ENCODE measurements at regions not wholly inside any gene's neighbourhood (a gene's known extent, or its start where the extent isn't known, plus 50 kb on each side); places are given as distances from the start of the nearest gene placed in this dataset.

DNA sequence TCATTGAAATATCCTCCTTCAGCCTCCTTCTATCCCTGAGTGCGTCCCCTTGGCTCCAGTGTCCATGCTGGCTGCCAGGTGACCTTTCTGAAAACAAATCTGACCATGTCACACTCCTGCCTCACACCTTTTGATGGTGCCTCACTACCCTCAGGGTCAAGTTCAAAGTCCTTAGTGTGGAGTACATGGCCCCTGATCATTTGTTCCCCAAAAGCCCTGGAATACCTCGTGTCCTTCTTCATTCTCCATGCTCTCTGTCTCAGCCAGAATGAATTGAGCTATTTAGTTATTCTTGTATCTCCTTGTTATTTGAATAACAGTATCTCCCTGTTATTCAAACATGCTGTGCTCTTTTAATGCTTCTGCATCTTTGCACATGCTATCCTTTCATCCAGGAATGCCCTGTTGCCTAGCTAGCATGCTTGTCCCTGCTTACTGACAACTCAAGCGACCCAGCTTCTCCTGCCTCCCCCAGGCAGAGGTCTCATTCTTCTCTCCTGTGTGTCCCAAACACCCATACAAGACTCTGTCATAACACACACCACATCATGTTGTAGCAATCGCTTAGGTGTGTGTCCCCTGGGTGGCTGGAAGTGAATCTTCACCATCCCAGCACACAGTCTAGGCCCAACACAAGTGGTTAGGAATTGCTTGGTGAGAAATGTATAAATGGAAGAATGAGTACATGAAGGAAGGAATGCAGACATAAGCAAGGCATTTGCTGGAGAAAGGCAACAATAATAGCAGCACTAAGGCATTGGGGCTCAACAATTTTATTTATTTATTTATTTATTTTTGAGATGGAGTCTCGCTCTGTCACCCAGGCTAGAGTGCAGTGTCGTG lies 144.0 kb downstream of the DDX1 start:
- DNase-seq: no peak

DNA sequence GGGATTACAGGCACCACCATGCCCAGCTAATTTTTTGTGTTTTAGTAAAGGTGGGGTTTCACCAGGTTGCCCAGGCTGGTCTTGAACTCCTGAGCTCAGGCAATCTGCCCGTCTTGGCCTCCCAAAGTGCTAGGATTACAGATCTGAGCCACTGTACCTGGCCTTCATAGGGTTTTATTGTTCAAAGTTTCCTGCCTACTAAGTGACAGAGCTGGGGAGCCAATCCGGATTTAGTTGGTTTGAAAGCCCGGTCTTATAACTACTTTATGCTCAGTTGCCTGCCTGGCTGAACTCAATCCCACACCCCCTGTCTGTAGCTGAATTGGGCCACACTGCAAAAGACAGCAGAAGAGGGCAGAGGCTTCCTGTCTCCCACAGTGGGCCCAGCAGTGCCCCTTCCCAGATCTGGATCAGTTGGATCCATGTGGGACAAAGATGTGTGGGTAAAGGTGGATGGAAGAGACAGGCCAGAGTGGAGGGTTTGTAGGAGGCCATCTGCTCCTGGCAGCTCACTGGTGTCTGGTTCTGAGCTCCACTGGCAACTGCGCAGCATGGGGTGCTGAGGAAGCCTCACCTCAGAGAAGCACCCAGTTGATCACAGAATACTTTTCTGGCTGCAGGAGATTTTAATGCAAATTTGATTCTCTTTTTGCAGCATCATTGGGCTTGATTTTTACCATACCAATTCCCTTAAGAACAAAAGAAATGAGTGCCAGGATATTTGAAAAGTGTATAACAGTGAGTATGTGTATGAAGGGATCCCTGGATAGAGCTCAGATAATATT lies 144.9 kb downstream of the DDX1 start:
- no peak for DNase-seq

DNA sequence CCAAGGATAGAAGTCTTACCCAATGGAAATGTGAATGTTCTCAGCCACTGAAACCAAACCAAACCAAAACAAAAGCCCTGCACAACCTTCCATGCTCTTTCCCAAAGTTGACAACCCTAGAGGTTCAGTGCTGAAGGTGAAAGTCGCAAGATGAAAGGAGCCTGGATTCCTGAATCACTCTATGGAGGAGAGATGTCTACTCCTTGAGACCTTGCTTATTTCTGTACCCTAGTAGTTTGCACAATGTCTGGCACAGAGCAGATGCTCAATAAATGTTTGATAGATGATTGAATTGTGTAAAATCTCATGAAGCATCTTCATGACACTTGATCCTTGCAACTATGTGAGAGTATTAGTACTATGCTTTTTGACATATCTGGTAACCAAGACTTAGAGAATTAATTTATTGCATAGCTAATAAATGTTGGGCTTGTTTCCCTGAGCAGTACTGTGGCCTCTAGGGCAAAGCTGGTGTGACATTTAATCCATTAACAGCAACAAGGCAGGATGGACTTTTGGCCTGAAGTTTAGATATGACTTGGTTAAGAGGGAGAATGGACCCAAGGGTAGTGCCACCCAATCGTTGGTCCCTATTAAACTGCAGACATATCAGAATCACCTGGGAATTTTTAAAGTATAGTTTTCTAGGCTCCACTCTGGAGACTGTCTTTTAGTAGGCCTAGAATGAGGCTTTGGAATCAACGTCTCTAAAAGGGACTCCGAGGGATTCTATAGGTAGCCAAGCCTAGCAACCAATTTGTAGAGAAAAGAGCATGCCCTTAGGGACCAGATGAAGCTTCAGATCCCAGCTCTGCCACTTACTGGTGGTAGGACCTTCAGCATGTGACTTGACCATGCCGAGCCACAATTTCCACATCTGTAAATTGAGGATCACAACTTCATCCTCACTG lies 145.9 kb downstream of the DDX1 start:
- DNase-seq: no peak

DNA sequence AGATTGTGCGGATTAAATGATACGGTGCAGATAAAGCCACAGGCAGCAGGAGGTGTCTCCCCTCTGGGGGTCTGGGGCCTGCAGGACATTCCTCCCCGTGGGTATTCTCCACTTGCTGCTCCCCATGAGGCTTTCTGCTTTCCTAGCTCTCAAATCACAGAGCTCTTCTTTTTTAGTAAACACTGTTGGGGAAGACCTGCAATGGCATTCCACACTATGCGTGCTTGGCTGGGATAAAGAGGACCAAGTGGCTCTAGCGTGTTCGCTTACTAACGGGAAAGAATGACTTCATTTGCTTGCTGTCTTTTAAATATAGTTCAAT lies 146.5 kb downstream of the DDX1 start:
- no peak for DNase-seq

DNA sequence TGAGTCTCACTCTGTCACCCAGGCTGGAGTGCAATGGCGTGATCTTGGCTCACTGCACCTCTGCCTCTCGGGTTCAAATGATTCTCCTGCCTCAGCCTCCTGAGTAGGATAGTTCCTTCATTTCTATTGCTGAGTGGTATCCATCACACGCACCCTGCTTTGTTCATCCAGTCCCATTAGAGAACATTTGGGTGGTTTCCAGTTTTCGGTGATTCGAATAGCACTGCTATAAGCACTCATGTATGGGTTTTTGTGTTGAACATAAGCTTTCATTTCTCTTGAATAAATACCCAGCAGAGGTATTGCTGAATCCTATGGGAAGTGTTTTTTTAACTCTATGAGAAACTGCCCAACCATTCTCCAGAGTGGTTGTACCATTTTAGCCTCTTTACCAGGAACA lies 147.3 kb downstream of the DDX1 start:
- DNase-seq: no peak

DNA sequence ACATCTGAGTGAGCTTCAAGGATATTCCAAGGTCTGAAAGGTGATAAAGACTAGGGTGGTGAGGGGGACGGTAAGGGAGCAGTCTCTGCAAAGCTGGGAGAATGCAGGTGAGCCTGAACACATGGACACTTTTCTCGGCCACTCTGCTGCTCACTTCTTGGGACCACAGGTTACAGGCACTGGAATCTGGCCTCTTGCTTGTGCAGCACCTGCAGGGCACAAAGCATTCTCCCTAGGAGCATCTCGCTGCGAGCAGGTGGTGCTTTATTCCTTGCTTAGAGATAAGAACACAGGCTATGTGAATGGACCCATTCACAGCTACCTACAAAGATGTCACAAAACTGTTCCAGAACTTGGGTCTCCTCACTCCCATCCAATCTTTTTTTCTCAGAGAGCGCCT lies 153.2 kb downstream of the DDX1 start:
- no peak for DNase-seq

DNA sequence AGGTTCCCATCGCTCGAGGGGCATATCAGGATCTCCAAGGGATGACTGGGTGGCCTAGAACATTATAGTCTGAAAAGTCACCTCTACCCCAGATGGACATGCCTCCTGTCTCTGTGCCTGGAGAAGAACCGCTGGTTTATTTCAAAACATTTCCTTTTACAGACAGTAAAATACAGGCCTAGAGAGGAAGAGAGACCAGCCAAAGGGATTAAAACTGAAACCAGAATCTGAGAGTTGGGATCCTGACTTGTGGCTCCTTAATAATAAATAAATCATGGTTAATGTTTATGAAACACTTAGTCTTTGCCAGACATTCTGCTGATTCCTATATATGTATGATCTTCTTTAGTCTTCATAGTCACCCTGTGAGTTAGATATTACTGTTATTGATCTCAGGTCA lies 153.7 kb downstream of the DDX1 start:
- no peak for DNase-seq

DNA sequence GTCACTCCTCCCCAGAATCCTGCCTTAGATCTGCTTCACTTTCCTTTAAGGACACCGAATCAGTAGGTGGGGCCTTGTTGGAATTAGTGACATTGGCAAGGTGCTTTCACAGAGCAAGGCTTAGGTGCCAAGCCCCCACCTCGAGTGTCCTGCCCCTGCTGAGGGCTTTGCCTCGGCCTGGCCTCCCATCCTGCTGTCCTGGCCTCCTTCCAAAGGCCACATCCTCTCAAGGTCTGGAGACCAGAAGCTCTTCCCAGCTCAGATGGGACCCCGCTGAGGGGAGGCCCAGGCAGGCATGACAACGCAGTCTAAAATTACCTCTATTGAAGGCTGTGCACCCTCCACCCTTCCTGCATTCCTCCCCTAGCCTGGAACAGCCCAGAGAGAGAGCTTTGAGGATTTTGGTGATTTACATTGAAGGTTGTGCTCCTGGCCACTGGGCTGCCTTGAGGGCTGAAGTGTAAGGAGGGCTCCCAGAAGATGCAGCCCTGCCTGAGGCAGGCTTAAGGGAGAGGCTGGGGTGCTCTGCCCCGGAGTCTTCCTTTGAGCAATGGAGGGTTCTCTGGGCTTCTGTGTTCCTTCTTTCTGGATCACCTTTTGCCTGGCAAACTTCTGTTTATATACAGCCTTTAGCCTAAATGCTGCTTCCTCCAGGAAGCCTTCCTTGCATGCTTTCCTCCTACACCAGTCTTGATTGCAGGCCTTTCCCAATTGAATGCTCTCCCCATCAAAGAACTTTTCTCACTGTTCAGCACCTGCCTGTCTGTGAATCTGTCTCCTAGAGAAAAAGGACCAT lies 154.4 kb downstream of the DDX1 start:
- DNase-seq: no peak

DNA sequence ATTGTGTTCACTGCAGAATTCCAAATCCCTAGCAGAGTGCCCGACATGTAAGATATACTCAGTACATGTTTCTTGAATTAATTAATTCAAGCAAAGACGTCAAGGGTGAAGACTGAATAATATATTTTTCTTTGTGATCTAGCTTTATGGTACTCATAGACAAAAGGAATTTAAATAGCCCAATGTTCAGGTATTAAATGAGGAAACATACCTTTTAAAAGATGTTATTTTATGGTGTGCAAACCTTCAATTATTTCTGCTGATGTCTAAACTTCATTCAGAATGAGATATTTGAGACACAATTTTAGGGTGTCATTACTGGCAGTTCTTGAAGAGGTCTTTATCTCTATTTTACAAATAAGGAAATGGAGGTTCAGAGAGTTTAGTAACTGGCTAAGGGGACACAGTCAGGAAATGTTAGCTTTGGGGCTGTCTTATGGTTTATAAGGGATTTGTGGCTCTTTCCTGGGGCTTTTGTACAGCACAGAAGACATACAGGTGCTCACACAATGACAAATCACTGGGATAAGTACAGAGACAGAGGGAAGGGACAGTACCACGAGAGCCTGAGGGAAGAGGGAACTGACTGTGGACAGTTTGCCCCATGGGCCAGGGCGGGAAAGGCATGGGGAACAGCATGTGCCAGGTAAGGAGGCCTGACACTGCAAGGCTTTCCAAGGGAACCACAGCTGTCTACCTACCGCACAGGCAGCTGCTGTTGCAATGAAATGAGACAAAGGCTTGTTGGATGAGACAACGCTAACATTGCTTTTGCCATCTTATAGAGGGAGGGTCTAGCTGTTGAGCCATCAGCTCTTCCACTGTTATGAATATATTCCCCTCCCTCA lies 155.3 kb downstream of the DDX1 start:
- no peak for DNase-seq

DNA sequence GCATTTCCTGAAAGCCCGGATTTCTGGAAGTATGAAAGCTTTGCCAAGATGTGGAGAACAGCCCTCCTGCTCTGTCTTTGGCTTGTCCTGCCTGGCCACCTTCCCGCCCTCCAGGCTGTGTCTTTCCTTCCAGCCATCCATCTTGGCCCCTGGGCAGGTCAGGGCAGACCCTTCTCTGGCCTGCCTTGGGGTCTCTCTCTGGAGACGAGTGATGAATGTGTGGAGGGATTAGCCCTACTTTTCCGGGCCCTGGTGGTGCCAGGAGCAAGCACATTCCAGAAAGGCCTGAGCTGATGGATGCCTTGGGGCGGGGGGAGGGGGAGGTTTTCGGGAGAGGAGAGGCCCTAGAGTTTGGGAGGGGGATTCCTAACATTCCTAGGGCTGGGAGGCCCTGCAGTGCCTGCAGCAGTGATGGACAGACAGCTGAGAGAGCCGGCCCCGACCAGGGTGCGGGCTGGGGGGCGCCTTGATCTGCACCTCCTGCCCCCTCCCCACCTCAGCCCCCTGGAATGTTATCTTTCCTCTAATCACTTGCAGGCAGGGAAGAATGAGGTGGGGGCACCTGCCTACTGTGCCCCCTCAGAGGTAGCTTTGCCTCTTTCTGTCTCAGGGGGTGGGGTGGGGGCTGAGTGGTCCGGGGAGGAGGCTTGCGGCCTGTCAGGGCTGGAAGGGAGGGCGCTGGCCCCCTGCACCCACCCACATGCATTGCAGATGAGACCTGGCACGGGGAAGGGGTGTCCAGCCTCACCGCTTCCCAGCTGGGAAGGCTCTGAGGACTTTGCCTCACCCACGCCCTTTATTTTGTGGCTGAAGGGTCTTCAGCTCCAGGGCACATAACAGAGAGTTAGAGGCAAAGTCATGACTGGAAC lies 156.2 kb downstream of the DDX1 start:
- DNase-seq: no peak

DNA sequence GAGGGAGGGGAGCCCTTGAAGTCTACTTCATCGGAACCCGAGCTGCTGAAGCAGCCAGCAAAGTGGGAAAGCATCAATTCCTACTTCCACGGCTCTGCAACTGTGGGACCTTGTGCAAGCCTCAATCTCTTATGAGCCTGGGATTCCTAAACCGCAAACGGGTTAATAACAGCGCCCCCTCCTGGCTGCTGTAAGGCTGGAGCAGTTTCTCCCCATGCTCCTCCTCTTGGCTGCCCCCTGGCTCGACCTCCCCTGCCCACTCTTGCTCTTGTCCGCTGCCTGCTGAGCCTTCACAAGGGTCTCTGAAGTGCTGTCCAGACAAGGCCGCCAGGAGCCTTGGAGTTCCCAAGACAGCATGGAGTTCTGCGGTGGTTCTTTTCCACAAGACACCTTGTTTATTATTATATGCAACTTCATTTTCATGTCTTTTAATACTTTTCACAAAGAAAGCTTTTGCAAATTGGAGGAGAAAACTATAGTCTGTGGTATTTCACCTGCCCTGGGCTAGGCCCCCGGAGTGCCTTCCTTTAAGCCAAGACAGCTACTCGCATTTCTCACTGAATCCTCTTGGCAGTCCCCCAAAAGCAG lies 157.2 kb downstream of the DDX1 start:
- peak; percentile 40 for DNase-seq

DNA sequence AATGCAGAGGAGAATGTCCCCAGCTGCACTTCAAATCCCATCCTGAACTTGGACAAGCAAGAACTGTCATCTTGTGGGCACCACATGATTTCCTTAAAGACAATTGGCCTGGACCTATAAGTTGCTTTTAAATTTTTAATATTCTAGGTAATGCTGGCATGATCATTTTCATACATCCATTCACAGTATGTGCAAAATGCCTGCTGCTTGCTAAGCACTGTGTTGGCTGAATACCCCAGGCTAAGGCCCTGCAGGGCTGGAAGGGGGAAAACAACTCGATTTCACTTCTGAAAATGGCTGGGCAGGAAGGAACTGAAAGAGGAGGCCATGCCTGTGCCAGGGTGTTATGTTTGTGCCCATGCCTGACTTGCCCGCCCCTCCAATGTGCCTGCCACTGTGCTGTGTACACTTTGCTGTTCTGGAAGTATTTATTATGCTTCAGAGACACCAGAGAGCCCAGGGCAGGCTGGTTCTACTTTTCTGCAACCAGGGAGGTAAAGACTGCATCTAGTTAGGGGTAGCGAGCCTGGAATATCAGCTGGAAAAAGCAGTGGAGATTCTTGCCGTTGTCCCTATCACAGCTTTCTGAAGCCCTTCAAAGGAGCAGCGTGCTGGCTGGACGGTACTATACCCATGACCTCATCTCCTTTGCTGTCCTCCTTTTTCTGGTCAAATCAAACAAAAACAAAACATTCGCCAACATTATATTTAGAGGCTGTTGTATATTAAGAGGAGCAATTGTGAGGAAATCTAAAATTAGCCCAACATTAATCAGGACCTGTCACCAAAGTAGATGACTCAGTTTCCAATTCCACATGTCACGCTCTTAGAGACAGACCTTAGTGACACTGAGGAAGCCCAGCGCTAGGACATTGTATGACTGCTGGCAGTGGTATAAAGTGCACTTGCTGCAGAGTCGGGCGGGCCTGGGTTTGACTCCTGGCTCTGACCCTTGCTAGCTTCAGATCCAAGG lies 158.1 kb downstream of the DDX1 start:
- DNase-seq: no peak

DNA sequence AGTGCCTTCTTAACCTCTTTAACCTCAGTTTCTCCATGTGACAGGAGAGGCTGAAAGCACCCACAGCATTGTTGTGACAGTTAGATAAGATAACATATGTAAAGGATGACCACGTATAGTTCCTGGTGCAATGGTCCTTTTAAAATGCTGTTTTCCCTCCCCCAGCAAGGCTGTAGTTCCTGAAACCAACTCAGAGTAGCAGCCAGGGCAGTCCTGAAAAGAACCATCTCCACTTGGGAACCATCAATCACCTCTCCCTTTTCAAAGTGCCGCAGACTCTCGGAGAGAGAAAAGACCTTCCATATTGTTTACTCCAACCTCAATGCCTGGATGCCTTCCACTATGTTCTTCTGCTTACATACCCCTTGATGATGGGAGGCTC lies 158.8 kb downstream of the DDX1 start:
- no peak for DNase-seq

DNA sequence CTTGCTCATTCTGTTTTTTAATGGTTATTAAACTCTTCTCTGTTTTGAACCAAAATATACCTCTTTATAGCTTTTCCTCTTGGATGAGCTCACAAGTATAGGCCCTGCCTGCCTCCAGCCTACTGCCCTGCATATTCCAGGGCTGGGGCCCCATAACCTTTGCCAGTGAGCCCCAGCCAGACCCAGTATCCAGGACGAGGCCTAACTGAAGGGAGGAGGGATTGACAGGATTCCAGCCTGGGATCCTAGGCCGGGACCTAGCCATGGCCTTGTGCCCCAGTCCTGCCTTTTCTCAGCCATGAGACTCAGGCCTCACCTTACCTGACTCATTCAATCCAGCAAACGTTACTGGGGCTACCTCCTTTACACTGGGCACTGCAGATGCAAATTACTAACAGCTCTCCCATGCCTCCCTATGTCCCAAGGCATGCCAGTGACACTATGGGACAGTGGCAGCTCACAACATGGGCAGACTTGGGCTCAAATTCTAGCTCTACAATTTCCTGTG lies 159.2 kb downstream of the DDX1 start:
- no peak for DNase-seq

DNA sequence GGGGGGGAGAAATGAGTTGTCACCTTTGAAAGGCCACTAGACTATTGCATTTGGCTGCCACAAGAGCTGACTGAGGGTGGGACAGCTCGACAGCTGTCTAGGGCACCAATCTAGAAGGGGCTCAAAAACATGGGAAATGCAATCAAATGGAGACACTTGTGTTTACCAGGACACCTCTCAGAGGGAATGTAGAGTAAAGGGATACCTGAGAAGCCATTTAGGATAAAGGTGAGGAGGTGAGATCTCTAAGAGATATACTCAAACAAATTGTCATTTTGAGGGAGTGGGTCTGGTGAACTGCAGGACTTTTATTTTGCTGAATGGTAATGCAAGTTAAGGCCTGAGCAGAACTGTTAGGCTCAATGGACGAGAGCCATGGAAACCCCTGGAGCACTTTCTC lies 159.8 kb downstream of the DDX1 start:
- DNase-seq: no peak

DNA sequence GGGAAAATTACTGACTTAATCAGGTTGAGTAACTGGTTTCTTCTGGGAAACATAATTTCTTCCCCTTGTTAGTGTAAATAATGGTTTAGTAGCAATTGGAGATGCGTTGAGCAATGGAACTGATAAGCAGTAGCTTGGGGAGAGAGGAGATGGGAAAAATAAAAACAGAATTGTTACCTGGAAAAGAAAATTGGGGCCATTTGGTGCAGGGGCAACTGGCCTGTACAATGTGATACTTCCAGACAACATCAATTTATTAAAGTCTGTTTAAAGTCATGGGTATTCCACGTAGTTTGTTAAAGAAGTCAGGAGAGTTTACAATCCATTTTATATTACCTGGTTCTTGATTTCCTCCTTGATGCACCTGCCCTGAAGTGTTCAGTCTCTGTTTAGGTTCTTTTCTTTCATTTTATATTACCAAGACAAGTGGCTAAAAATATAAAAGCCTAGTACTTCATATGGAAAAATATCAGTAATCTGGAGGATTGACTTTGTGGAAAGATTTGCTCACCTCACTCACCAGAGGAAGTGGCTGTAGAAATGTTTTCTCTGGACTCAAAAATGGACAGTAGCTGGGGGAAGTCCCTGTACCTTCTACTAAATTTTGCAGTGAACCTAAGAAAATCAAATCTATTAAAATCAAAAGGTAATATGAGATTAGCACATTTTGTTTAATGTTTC lies 161.0 kb downstream of the DDX1 start:
- DNase-seq: no peak

DNA sequence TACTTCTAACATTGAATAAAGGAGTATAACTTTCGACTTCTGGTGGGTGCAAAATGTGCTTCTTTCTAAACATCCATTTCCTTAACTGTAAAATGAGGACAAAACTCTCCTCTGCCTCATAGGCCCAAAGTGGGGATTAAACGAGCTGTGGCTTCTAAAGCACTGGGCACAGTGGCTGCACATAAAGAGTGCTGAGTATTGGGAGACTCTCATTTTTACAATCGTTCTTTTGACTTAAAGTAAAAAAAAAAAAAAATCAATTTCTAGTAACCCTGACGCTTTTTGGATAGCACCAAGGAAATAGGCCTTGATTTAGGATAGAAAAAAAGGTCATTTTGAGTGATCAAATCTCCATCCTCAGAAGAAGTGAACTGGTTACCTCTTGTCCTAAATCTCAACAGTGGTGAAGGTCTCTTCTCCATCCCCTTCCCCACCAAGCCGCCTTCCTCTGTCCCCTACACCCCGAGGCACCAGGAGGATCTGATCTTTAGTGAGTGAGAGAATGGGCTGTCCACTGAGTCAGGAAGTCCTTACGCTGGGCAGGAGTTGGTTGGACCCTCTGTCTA lies 161.6 kb downstream of the DDX1 start:
- no peak for DNase-seq
